GM21447 (cell line): ENCODE measurements at regions not wholly inside any gene's neighbourhood (a gene's known extent, or its start where the extent isn't known, plus 50 kb on each side); places are given as distances from the start of the nearest gene placed in this dataset.
"Not testable (repeated sequence)": the region's sequence is repeated elsewhere in the genome, so short reads cannot be mapped to it uniquely, and the experiment has no call there.

Experiments used
- ATAC-seq: cut with Tn5 transposase; IDR thresholded peaks from one replicate; pipeline ENCODE4 v1.9.1; 2021; ENCODE audit not compliant: unreplicated experiment

DNA sequence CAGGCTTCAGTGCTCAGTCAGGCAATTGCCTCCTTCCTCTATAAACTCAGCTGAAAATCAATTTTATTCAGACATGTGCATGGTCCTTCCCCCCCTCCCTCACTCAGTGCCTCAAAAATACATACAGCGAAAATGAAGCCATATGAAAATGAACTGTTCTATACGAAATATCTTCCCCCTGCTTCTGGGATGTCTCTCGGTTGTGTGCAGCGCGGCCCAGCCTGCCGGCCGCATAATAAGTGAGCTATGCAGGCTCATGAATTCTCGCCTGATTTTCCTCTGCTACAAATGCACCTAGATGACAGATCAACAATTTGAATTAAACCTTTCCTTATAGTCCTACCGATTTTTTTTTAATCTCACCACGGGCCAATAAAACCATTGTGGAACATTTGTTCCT, 252.9 kb downstream of the CRLF2 start:
- ATAC-seq, result no peak

GRCh38 chrX:955168-955781, 257.2 kb downstream of the CRLF2 start:
- not testable (repeated sequence) for ATAC-seq

- ATAC-seq, result no peak
Measured at GRCh38 chrX:953879-954482, 258.5 kb downstream of the CRLF2 start.

DNA sequence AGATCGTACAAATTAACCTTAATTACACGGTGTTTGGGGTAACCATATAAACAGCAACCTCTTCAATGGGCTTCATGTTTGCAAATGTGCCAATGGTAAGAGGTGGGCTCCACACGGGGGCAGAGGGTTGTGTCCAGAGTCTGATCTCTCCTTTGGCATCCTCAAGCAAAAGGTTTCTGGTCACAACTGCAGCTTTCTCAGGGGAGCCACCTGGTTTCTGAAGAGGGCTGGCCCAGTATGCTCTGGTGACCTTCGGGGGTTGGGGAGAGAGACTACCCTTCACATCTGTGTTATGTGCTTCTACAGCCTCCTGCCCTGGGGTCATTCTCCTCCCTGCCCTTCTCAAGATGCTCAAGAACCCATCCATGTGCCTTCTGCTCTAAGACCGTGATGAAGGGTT, 259.6 kb downstream of the CRLF2 start:
- ATAC-seq, result no peak

GRCh38 chrX:947262-947661, 265.2 kb downstream of the CRLF2 start:
- not testable (repeated sequence) for ATAC-seq

- ATAC-seq, result no peak
Measured at GRCh38 chrX:943035-943434, 269.4 kb downstream of the CRLF2 start.

GRCh38 chrX:940691-941090, 271.8 kb downstream of the CRLF2 start:
- no peak for ATAC-seq

- ATAC-seq, result no peak
Measured at GRCh38 chrX:936979-937769, 275.3 kb downstream of the CRLF2 start.

GRCh38 chrX:933611-934010, 278.8 kb downstream of the CRLF2 start:
- no peak for ATAC-seq

DNA sequence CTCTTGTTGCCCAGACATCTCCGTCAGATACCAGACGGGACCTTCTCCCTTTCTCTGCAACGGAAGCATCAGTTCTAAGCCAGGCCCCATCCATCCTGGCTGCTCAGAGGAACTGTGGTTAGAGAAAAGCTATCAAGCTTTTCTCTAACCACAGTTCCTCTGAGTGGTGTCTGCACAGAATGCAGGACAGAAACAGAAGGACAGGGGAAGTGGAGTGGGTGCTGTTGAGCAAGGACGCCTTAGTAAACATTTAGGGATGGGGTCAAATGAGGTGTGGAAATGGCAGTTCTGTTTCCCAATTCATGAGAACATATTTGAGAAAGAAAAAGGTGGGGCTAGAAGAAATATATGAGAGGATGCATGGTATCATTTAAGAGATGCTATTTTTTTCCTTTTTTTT, 283.8 kb downstream of the CRLF2 start:
- ATAC-seq, result no peak

GRCh38 chrX:926991-927390, 285.5 kb downstream of the CRLF2 start:
- no peak for ATAC-seq

DNA sequence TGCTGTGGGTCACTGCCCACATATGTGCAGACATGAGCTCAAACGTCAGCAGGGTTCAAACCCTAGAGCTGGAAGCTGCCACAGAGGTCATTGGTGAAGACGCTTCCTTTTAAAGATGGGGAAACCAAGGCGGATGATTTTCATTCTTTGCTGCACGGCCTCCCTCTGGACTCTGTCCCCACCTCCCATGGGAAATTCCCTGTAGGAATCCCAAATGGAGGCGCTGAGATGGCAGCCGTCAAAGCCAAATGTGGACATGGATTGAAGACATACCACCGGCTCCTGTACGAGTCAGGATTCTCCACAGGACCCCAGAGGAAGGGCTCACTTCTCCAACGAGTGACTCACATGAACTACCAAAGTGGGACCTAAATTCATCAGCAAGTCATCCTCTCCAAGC, 286.4 kb downstream of the CRLF2 start:
- ATAC-seq, result no peak

- no peak for ATAC-seq
Measured at GRCh38 chrX:925652-926061, 286.8 kb downstream of the CRLF2 start.

- ATAC-seq, result no peak
Measured at GRCh38 chrX:925094-925493, 287.4 kb downstream of the CRLF2 start.

DNA sequence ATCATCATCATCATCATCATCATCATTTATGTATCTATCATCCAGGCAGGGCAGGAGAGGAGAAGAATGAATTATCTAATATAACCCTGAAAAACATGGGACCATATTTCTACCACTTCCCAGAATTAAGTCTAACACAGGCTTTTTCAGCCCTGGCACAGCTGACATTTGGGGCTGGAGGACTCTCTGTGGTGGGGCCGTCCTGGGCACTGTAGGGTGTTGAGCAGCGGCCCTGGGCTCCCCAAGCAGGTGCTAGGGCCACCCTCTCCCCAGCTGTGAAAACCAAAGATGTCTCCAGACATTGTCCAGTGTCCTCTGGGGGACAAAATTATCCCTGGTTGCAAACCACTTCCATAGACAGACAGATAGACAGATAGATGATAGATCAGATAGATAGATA, 288.4 kb downstream of the CRLF2 start:
- ATAC-seq, result no peak

DNA sequence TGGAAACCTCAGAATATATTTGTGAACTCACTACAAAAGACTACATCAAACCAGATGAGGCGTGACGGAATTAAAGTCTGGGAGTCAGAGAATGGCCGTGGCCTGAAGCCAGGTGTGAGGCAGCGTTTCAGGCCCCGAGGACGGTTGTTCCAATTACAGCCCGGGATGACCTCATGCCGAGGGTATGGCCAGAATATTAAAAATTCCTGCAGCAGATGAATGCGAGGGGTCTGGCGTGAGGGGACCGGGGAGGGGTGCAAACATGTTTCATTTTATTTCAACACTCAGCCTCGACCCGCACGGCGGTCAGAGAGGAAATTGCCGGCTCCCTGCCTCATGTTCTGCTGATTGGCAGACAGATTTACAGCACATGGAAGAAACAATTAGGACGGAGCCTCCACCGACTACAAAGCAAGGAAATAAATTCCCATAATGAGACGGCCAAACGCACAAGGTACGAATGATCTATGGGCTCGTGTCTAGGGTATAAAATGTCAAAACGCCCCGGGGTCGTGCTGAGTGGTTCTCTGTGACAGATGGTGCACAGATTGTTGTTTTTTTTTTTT, 289.7 kb downstream of the SHOX start:
- ATAC-seq, result no peak

DNA sequence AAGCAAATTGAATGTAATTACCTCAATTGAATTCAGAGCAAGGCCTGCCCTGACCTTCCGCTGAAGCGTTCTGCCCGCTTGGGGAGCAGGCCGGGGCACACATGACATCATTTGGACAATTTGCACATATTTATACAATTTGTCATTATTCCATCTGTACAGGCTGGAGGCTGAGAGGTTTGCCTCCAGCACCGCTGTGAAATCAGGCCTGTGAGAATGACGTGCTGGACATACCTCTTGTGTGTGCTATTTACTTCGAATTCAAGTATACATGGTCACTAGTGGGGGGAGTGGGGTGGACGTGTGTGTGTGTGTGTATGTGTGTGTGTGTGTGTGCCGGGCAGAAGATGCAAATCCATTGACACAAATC, 285.6 kb downstream of the SHOX start:
- no peak for ATAC-seq

DNA sequence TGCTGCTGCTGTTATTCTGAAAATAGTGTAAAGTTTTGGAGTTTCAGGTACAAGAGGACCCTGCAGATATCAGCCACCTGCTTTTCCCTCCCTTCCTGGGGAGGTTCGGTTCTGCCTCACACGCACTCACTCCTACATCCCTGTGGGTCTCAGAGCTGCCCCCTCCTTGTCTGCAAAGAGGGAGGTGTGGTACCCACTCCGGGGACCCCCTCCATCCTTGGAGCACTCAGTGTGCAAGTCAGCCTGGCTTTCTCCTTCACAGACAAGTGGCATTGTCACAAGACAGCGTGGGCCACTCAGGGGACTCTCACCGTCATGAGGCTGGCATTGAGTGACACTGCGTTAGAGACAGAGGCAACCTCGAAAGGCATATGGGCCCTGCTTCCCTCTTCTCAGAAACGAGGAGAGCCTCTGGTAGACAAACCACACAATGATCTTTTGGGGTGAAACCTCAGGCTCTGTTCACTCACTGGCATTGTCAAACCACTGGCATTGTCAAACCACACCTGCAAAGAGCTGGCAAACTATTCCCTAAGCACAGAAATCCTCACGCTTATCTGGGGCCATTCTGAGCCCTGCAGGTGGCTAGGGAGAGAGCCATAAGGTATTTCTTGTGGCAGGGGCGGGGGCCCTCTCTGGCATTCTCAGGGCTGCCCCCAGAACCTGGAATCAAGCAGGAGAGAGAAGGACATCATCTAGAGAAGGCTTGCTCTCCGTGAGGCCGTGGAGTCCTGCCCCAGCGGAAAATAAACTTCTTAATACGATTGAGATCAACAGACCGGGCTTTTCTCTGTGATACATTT, 285.0 kb downstream of the SHOX start:
- no peak for ATAC-seq

DNA sequence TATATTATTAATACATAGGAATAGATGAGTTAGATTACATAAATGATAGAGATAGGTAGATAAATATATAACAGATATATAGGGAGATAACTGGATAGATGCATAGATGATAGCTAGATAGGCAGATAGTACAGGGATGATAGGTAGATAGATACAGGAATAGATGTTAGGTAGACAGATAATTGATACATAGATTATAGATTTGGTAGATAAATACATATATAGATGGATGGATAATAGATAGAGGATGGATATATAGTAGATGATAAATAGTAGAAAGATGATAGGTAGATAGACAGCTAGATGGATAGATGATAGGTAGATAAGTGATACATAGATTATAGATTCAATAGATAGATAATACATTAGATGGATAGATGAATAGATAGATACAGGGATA, 283.6 kb downstream of the SHOX start:
- ATAC-seq, result no peak

GRCh38 chrX:912677-913076, 282.1 kb downstream of the SHOX start:
- no peak for ATAC-seq

GRCh38 chrX:909068-909467, 278.5 kb downstream of the SHOX start:
- ATAC-seq, result not testable (repeated sequence)
